ENCODE measurements at regions not wholly inside any gene's neighbourhood (a gene's known extent, or its start where the extent isn't known, plus 50 kb on each side); places are given as distances from the start of the nearest gene placed in this dataset.
"Not testable (repeated sequence)": the region's sequence is repeated elsewhere in the genome, so short reads cannot be mapped to it uniquely, and the experiment has no call there.

GRCh38 chr2:12488352-12489318, 228.1 kb upstream of the TRIB2 start:
- Mint-ChIP-seq H3K9me3 (no peaks in the 10 kb centered on the region), H3K36me3 (ENCODE audit: low read depth) (no peaks in the 10 kb centered on the region), H3K27ac (peak overlapping the region; percentile 59), H3K27me3 (no peaks in the 10 kb centered on the region), H3K4me1 (peaks cover 42% of the 10 kb centered on the region), H3K4me3 (peak overlapping the region; percentile 65)
- TF ChIP-seq, protein P1, sequence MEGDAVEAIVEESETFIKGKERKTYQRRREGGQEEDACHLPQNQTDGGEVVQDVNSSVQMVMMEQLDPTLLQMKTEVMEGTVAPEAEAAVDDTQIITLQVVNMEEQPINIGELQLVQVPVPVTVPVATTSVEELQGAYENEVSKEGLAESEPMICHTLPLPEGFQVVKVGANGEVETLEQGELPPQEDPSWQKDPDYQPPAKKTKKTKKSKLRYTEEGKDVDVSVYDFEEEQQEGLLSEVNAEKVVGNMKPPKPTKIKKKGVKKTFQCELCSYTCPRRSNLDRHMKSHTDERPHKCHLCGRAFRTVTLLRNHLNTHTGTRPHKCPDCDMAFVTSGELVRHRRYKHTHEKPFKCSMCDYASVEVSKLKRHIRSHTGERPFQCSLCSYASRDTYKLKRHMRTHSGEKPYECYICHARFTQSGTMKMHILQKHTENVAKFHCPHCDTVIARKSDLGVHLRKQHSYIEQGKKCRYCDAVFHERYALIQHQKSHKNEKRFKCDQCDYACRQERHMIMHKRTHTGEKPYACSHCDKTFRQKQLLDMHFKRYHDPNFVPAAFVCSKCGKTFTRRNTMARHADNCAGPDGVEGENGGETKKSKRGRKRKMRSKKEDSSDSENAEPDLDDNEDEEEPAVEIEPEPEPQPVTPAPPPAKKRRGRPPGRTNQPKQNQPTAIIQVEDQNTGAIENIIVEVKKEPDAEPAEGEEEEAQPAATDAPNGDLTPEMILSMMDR (IDR thresholded peaks at IDR 0.05), result no peak
- intact Hi-C loops (cut with micrococcal nuclease), result loop anchor here (5.0 kb wide), 1 partner anchor 229 kb away; the partner anchor contains the start of gene TRIB2
- ChIA-PET POLR2A (interaction anchor here (0.5 kb wide), 1 partner anchor 456 kb away, joined by 3 read pairs; no protein-coding TSS in a partner anchor), CTCF (interaction anchor here (0.8 to 2.3 kb wide), 3 partner anchors 13 to 228 kb away, joined by 3 to 6 read pairs (median 3); partner anchors contain the start of gene TRIB2)
- no peak for DNase-seq
- ATAC-seq (ENCODE audit: low read depth), result peak; percentile 68

- Mint-ChIP-seq H3K4me3 (no peak overlapping the region), H3K27me3 (no peaks in the 10 kb centered on the region), H3K4me1 (peaks cover 43% of the 10 kb centered on the region), H3K27ac (no peak overlapping the region), H3K9me3 (no peaks in the 10 kb centered on the region), H3K36me3 (ENCODE audit: low read depth) (no peaks in the 10 kb centered on the region)
- TF ChIP-seq, protein P1 (IDR thresholded peaks at IDR 0.05), result no peak
- ChIA-PET CTCF (no interaction called here), POLR2A (no interaction called here)
- DNase-seq (no peak), ATAC-seq (ENCODE audit: low read depth) (no peak)
- intact Hi-C loops (cut with micrococcal nuclease), result no loop called here
Measured at GRCh38 chr2:12490641-12491040, 226.1 kb upstream of the TRIB2 start.

- POLR2A ChIA-PET, result not testable (repeated sequence)
Measured at GRCh38 chr2:12492360-12492759, 224.4 kb upstream of the TRIB2 start.

GRCh38 chr2:12493031-12493513, 223.7 kb upstream of the TRIB2 start:
- Mint-ChIP-seq H3K27ac (no peak overlapping the region), H3K4me1 (peaks cover 32% of the 10 kb centered on the region), H3K36me3 (ENCODE audit: low read depth) (no peaks in the 10 kb centered on the region), H3K27me3 (no peaks in the 10 kb centered on the region), H3K9me3 (no peaks in the 10 kb centered on the region), H3K4me3 (no peak overlapping the region)
- ATAC-seq (ENCODE audit: low read depth), result no peak
- ChIA-PET POLR2A (no interaction called here), CTCF (no interaction called here)
- no peak for DNase-seq
- intact Hi-C loops (cut with micrococcal nuclease), result no loop called here
- TF ChIP-seq, protein P1 (IDR thresholded peaks at IDR 0.05), result no peak

More at GRCh38 chr2:12492360-12492759, 224.4 kb upstream of the TRIB2 start:
- H3K27me3 Mint-ChIP-seq; H3K36me3 Mint-ChIP-seq (ENCODE audit: low read depth); DNase-seq; H3K4me3 Mint-ChIP-seq; CTCF ChIA-PET; intact Hi-C loops (cut with micrococcal nuclease); H3K27ac Mint-ChIP-seq; ATAC-seq (ENCODE audit: low read depth); H3K9me3 Mint-ChIP-seq: not testable (repeated sequence)
- peaks cover 33% of the 10 kb centered on the region for H3K4me1 Mint-ChIP-seq

DNA sequence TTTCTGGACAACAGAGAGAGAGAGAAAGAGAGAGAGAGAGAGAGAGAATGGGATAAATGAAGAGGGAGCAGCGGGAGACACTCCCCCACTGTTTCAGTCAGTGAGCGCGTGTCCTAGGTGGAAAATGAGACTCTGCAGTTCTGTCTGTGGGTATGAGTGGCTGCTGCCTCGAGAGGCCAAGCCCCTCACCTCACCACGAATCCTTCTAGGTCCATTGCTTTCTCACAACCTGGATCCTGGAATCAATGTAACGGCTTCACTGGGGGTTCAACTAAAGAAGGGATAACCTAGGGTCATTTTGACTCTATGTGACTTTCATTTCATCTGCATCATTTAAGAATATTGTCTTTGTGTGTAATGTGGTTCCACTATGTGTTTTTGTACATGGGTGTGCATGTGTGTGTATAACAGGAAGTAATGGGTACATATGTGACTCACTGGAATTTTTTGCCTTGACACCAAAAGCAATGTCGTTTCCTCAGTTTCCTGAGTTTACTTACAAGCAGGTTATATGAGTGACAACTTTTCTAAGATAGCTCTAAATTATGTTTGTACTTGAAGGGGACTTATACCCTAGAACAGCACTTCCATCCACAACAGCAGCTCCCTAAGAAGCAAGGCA, 221.4 kb upstream of the TRIB2 start:
- no peaks in the 10 kb centered on the region for H3K36me3 Mint-ChIP-seq (ENCODE audit: low read depth)
- POLR2A ChIA-PET, result no interaction called here
- H3K4me1 Mint-ChIP-seq, result peaks cover 40% of the 10 kb centered on the region
- H3K9me3 Mint-ChIP-seq, result no peaks in the 10 kb centered on the region
- DNase-seq (no peak), ATAC-seq (ENCODE audit: low read depth) (no peak)
- TF ChIP-seq, protein P1 (IDR thresholded peaks at IDR 0.05), result no peak
- H3K27me3 Mint-ChIP-seq, result no peaks in the 10 kb centered on the region
- intact Hi-C loops (cut with micrococcal nuclease), result no loop called here
- no peak overlapping the region for H3K4me3 Mint-ChIP-seq
- CTCF ChIA-PET, result no interaction called here
- no peak overlapping the region for H3K27ac Mint-ChIP-seq
